ENCODE measurements at regions not wholly inside any gene's neighbourhood (a gene's known extent, or its start where the extent isn't known, plus 50 kb on each side); places are given as distances from the start of the nearest gene placed in this dataset.

- no peak for DNase-seq
Observed at GRCh38 chr18:73961804-73962203, 185.8 kb downstream of the FBXO15 start.

GRCh38 chr18:73959352-73959751 is 188.3 kb downstream of the FBXO15 start:
- DNase-seq = no peak

- no peak for DNase-seq
Observed at GRCh38 chr18:73954268-73954667, 193.4 kb downstream of the FBXO15 start.

GRCh38 chr18:73952296-73952946 is 195.2 kb downstream of the FBXO15 start:
- no peak for DNase-seq

- DNase-seq = no peak
Observed at GRCh38 chr18:73950116-73950700, 197.4 kb downstream of the FBXO15 start.

- DNase-seq = no peak
Observed at GRCh38 chr18:73948497-73948896, 199.1 kb downstream of the FBXO15 start.

- no peak for DNase-seq
Observed at GRCh38 chr18:73948084-73948483, 199.6 kb downstream of the FBXO15 start.

- no peak for DNase-seq
Observed at GRCh38 chr18:73947180-73947921, 200.3 kb downstream of the FBXO15 start.

GRCh38 chr18:73945130-73945792 is 202.4 kb downstream of the FBXO15 start:
- no peak for DNase-seq

- DNase-seq = peak; percentile 23
Observed at GRCh38 chr18:73944715-73945114, 202.9 kb downstream of the FBXO15 start.

- no peak for DNase-seq
Observed at GRCh38 chr18:73943763-73944162, 203.9 kb downstream of the FBXO15 start.

GRCh38 chr18:73942956-73943355 is 204.7 kb downstream of the FBXO15 start:
- no peak for DNase-seq

GRCh38 chr18:73942081-73942625 is 205.5 kb downstream of the FBXO15 start:
- no peak for DNase-seq

GRCh38 chr18:73940721-73941120 is 206.9 kb downstream of the FBXO15 start:
- DNase-seq = no peak

GRCh38 chr18:73939391-73939790 is 208.2 kb downstream of the FBXO15 start:
- DNase-seq = no peak

GRCh38 chr18:73933685-73934084 is 213.9 kb downstream of the FBXO15 start:
- no peak for DNase-seq

GRCh38 chr18:73932976-73933375 is 214.7 kb downstream of the FBXO15 start:
- no peak for DNase-seq

GRCh38 chr18:73927496-73927895 is 220.1 kb downstream of the FBXO15 start:
- DNase-seq = no peak

- DNase-seq = no peak
Observed at GRCh38 chr18:73924836-73925235, 222.8 kb downstream of the FBXO15 start.

- no peak for DNase-seq
Observed at GRCh38 chr18:73924307-73924706, 223.3 kb downstream of the FBXO15 start.

- DNase-seq = no peak
Observed at GRCh38 chr18:73923866-73924265, 223.8 kb downstream of the FBXO15 start.

- DNase-seq = no peak
Observed at GRCh38 chr18:73920033-73920432, 227.6 kb downstream of the FBXO15 start.

- no peak for DNase-seq
Observed at GRCh38 chr18:73918816-73919215, 228.8 kb downstream of the FBXO15 start.
